Uterus (tissue), 2 donors: ENCODE measurements at regions not wholly inside any gene's neighbourhood (a gene's known extent, or its start where the extent isn't known, plus 50 kb on each side); places are given as distances from the start of the nearest gene placed in this dataset.

ENCODE experiments used
- CTCF ChIP-seq, 4 experiments: fragments of 200-600 bp in 2 of 4; fragments of 450-650 bp in 2 of 4; sonication (generic) in 2 of 4; IDR thresholded peaks; one replicate each; pipeline ENCODE4 v1.5.1; 2016 to 2019; ENCODE audit warnings: antibody characterized with exemption in 4 of 4, mild to moderate bottlenecking in 2 of 4, moderate library complexity in 1 of 4
- POLR2A ChIP-seq, 2 donors: fragments of 450-650 bp; IDR thresholded peaks; one replicate each; pipeline ENCODE4 v1.6.1; 2016; ENCODE audit warnings: antibody characterized with exemption in 2 of 2, mild to moderate bottlenecking in 1 of 2, moderate library complexity in 1 of 2

GRCh38 chr13:62629618-62630017, 1214.0 kb upstream of the PCDH20 start:
- TF ChIP-seq CTCF (IDR thresholded peaks at IDR 0.05) (no peak), POLR2A (IDR thresholded peaks at IDR 0.05) (no peak)
